ENCODE measurements at regions not wholly inside any gene's neighbourhood (a gene's known extent, or its start where the extent isn't known, plus 50 kb on each side); places are given as distances from the start of the nearest gene placed in this dataset.
"Not testable (repeated sequence)": the region's sequence is repeated elsewhere in the genome, so short reads cannot be mapped to it uniquely, and the experiment has no call there.

DNA sequence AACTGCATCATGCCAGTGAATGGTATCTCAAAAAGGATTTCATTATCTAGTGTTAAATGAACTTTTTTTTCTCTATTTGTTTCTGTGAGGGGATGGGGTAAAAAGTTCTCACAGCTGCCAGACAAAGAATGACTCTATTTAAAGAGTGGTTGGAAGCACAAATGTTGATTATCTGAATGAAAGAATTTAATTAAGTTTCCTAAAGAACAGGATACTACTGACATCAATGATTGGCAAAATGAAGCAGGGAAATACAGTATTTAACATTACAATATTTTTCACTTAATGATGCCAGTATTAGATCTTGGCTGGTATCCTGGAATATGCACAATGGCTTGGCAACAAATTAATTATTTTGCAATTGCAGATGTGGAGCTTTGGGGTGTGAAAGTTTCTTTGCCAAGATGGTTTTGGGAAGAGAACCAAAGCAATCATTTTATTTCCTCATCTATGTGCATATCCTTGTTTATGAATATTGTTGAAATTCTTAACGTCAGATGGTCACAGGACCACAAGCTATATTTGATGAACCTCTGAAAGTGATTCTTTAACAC, 336.8 kb downstream of the ARL4A start:
- Histone ChIP-seq H3K36me3 (no peaks in the 10 kb centered on the region), H3K4me3 (no peak overlapping the region), H3K9me3 (no peaks in the 10 kb centered on the region), H3K27me3 (ENCODE audit: low read depth) (no peaks in the 10 kb centered on the region), H3K4me1 (no peaks in the 10 kb centered on the region), H3K27ac (no peak overlapping the region)
- TF ChIP-seq, protein P1, sequence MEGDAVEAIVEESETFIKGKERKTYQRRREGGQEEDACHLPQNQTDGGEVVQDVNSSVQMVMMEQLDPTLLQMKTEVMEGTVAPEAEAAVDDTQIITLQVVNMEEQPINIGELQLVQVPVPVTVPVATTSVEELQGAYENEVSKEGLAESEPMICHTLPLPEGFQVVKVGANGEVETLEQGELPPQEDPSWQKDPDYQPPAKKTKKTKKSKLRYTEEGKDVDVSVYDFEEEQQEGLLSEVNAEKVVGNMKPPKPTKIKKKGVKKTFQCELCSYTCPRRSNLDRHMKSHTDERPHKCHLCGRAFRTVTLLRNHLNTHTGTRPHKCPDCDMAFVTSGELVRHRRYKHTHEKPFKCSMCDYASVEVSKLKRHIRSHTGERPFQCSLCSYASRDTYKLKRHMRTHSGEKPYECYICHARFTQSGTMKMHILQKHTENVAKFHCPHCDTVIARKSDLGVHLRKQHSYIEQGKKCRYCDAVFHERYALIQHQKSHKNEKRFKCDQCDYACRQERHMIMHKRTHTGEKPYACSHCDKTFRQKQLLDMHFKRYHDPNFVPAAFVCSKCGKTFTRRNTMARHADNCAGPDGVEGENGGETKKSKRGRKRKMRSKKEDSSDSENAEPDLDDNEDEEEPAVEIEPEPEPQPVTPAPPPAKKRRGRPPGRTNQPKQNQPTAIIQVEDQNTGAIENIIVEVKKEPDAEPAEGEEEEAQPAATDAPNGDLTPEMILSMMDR (IDR thresholded peaks at IDR 0.05) = no peak
- no peak for ATAC-seq
- no peak for DNase-seq
- intact Hi-C loops (cut with DNase I) = no loop called here

GRCh38 chr7:13025043-13025442, 337.6 kb downstream of the ARL4A start:
- H3K27ac ChIP-seq; intact Hi-C loops (cut with DNase I); H3K36me3 ChIP-seq; H3K27me3 ChIP-seq (ENCODE audit: low read depth); H3K9me3 ChIP-seq; H3K4me3 ChIP-seq; H3K4me1 ChIP-seq; DNase-seq; ATAC-seq: not testable (repeated sequence)

- no peaks in the 10 kb centered on the region for H3K4me1 ChIP-seq
- intact Hi-C loops (cut with DNase I) = no loop called here
- H3K36me3 ChIP-seq = no peaks in the 10 kb centered on the region
- ATAC-seq (no peak), DNase-seq (no peak)
- no peak overlapping the region for H3K4me3 ChIP-seq
- H3K9me3 ChIP-seq = no peaks in the 10 kb centered on the region
- H3K27me3 ChIP-seq (ENCODE audit: low read depth) = no peaks in the 10 kb centered on the region
- TF ChIP-seq, protein P1 (IDR thresholded peaks at IDR 0.05) = no peak
- H3K27ac ChIP-seq = no peak overlapping the region
Observed at GRCh38 chr7:13027321-13027720, 339.9 kb downstream of the ARL4A start.

GRCh38 chr7:13028036-13028824, 340.8 kb downstream of the ARL4A start:
- no peak for DNase-seq
- Histone ChIP-seq H3K27me3 (ENCODE audit: low read depth) (no peaks in the 10 kb centered on the region), H3K4me1 (no peaks in the 10 kb centered on the region), H3K9me3 (no peaks in the 10 kb centered on the region), H3K27ac (no peak overlapping the region), H3K36me3 (no peaks in the 10 kb centered on the region), H3K4me3 (no peak overlapping the region)
- intact Hi-C loops (cut with DNase I) = no loop called here
- no peak for ATAC-seq
- TF ChIP-seq, protein P1 (IDR thresholded peaks at IDR 0.05) = no peak

DNA sequence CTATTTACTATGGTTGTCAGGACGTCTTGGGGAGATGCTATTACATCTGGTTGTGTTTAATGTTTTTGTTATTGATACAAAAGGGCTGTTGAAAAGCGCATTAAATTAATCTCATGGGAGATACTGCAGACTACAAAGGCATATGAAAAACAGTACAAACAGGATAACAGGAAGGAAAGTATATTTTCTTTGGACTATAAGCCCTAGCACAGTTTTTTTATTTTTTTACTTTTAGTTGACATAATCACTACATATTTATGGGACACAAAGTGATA, 341.3 kb downstream of the ARL4A start:
- no peaks in the 10 kb centered on the region for H3K36me3 ChIP-seq
- ATAC-seq = no peak
- TF ChIP-seq, protein P1 (IDR thresholded peaks at IDR 0.05) = no peak
- no peaks in the 10 kb centered on the region for H3K9me3 ChIP-seq
- intact Hi-C loops (cut with DNase I) = no loop called here
- no peak overlapping the region for H3K4me3 ChIP-seq
- no peaks in the 10 kb centered on the region for H3K27me3 ChIP-seq (ENCODE audit: low read depth)
- DNase-seq = no peak
- no peaks in the 10 kb centered on the region for H3K4me1 ChIP-seq
- H3K27ac ChIP-seq = no peak overlapping the region

GRCh38 chr7:13031468-13031867, 344.0 kb downstream of the ARL4A start:
- no peak overlapping the region for H3K4me3 ChIP-seq
- no peak overlapping the region for H3K27ac ChIP-seq
- H3K36me3 ChIP-seq = no peaks in the 10 kb centered on the region
- no peaks in the 10 kb centered on the region for H3K9me3 ChIP-seq
- no peaks in the 10 kb centered on the region for H3K27me3 ChIP-seq (ENCODE audit: low read depth)
- no peaks in the 10 kb centered on the region for H3K4me1 ChIP-seq
- DNase-seq (no peak), ATAC-seq (no peak)
- TF ChIP-seq, protein P1 (IDR thresholded peaks at IDR 0.05) = no peak
- intact Hi-C loops (cut with DNase I) = no loop called here

Measured in lower lobe of right lung (tissue), 2 donors.